NCI-H2227 treated with DMSO at 0.1 percent for 48 hours (cell line): ENCODE measurements at regions not wholly inside any gene's neighbourhood (a gene's known extent, or its start where the extent isn't known, plus 50 kb on each side); places are given as distances from the start of the nearest gene placed in this dataset.
A peak's percentile ranks its signal among the peaks of the same experiment; 100 is the strongest.
"Not testable (repeated sequence)": the region's sequence is repeated elsewhere in the genome, so short reads cannot be mapped to it uniquely, and the experiment has no call there.

ENCODE experiments used
- DNase-seq: peaks from one replicate; lab custom pipeline; 2025; lab: John Stamatoyannopoulos, UW

DNA sequence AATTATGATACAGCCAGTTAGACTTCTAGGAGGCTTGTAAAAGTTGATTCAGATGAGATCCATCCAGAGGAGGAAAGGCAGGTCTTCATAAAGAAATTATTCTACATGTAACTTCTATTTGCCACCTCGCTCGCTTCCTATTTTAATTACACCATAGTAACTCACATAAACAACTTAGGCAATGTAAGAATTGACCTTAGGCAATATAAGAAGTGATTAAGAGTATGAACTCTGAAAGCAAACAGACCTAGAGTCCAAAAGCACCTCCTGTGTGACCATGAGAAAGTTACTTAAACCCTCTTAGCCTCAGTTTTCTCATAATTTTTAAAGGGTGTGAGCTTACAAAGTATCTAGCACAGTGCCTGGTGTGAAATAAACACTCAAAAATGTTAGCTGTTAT, 192.7 kb upstream of the NFIA start:
- DNase-seq, result no peak

DNA sequence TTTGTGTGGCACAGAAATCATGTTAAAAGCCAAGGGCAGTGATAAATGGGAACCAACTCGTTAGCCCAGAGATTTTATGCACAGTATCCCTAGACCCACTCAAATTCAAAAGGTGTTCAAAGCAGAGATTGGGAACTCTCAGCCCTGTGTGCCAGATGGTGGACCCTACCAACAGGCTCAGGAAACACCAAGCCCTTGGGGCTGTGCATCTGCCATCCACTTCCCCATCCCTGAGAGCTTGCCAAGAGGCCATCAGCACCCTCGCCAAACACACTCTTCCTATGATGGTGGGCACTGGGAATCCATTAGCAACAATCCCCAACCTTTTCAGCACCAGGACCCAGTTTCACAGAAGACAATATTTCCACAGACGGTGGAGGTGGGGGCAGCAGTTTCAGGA, 194.2 kb upstream of the NFIA start:
- DNase-seq, result no peak

GRCh38 chr1:60886793-60887331, 195.5 kb upstream of the NFIA start:
- no peak for DNase-seq

GRCh38 chr1:60886090-60886489, 196.3 kb upstream of the NFIA start:
- no peak for DNase-seq

DNA sequence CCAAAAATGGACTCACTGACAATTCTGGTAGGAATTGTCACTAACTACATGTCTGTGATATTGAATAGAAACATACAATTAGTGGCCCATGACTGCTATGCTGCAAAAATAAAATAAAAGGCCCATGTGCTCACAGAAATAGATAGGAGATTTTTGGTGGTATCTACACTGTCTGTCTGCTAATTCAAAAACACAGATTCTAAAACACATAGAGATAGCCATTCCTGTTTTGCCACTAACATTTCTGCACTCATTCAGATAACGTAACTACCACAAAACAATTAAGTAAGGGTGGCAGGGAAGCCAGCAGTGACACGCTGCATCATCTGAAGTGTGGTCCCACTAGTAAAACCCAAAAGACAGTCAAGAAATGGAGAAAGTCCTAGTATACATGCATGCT, 202.2 kb upstream of the NFIA start:
- no peak for DNase-seq

DNA sequence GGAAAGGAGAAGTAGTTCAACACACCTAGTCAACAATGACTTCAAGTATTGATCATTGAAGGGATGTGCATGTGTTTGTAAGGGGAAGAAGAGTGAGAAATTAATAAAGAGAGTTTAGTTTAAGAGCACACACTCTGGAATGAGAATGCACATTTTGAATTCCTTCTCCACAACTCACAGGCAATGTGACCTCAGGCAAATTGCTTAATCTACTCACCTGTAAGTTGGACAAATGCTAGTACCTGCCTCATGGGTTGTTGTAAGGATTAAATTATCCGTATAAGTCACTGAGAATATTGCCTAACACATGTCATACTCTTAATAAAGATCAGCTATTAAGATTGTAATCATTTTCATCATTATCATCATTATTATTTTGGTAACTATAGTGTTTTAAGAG, 204.0 kb upstream of the NFIA start:
- DNase-seq, result no peak

DNA sequence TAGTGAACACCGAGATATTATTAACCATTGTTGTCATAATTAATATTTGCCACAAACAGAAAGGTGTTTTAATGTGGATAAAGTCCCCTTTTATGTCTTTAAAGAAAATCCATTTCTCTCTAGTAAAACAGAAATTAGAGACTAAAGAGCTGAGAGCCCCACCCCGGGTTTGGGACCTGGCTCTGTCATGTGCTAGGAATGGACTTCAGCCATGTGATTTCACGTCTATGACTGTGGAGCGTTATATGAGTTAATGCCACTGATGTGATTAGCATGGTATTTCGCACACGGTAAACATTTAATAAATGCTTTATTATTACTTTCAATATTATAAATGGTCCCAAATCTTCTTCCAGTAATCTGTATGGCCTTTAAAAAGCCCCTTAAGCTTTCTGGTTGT, 205.0 kb upstream of the NFIA start:
- no peak for DNase-seq

- DNase-seq, result no peak
These were observed 205.4 kb upstream of the NFIA start for GRCh38 chr1:60876952-60877351.

DNA sequence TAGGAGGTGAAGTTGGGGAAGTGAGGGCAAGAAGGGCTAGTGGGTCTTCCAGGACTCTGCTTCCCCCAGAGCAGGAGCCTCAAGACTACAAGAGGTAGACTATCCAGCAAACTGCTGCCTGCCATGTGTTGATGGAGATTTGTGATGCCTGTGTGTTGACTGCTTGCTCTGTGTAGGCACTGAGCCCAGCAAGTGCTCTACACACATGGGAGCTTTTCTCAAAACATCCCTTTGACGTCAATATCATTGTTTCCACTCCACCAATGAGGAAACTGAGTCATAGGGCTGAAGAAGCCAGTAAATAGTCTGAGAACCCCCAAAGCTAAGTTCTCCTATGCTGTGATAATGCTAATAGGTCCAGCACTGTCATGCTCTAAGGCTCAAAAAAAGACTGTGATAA, 207.2 kb upstream of the NFIA start:
- no peak for DNase-seq

DNA sequence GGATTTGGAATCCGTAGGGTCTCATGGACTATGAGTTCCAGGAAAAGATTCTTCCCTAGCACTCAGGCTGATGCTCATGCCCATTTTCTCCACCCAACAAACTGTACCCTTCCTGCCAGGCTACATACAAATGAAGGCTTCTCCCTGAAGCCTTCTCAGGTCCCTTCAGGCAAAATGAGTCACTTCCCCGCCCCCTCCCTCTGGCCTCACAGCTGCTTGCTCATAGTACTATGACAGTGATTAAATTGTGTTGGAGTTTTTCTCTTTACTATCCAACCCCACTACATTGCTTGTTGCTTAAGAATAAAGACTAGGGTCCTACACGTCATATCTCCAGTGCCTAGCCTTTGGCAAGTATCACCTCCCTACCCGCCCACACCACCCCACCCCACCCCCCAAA, 207.6 kb upstream of the NFIA start:
- DNase-seq, result no peak

- not testable (repeated sequence) for DNase-seq
These were observed 209.0 kb upstream of the NFIA start for GRCh38 chr1:60873396-60873795.

DNA sequence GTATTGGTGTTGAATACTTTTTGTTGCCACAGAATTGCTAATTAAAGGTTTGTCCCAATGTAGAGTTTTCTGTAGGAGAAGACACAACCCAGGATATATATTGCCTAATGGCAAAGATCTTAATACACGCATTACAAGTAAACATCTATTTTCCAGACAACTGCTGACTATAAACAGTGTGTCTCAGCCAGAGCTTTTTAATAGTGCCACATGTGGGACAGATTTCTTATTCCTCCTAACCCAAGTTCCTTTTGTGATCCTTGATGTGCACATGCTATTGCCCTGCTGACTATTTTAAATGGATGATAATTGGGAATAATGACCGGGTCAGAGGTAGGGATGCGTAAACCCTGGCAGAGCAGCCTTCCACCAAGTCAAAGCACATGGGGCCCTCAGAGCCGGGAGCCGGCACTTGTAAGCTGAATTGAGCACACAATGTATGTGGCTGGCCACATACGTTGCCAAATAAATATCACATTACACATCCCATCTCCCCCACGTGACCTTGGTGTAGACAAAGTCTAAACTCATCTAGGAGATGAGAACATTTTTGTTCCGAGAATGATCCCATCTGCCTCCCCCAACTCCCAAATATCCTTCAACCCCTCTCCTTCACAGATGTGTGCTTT, 209.8 kb upstream of the NFIA start:
- DNase-seq, result no peak

- DNase-seq, result no peak
These were observed 212.0 kb upstream of the NFIA start for GRCh38 chr1:60870269-60870865.

DNA sequence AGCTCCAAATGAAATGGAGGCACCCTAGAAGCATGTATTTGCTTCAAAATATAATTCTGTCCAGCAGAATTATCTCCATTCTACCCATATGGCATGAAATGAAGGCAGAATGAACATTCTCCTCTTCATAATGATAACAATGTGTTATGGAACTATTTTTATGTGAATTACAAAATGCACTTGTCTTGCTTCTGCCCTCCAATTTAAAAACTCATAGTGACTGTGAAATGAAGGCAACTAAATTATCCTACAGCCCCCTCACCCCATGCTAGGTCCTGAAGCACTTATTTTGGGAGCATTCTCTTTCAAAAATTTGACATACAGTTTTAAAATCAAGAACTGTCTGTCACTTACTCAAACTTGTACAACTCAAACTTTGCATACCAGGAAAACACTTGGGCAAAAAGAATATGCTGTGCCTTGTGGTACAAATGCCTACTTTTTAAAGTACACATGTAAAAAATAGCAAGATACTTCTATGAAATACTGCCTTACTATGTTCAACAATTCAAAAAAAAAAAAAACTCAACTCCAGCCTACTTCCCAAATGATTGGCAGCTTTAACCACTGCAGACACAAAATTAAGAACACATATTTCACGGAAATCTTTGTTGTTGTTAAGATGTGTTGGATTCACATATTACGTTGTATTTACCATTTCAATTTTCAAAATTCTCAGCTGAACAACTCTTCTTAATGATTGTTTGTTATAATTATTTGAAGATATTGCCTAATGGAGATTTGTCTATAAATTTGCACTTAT, 213.3 kb upstream of the NFIA start:
- DNase-seq, result no peak

GRCh38 chr1:60867782-60868181, 214.6 kb upstream of the NFIA start:
- DNase-seq, result peak; percentile 17

DNA sequence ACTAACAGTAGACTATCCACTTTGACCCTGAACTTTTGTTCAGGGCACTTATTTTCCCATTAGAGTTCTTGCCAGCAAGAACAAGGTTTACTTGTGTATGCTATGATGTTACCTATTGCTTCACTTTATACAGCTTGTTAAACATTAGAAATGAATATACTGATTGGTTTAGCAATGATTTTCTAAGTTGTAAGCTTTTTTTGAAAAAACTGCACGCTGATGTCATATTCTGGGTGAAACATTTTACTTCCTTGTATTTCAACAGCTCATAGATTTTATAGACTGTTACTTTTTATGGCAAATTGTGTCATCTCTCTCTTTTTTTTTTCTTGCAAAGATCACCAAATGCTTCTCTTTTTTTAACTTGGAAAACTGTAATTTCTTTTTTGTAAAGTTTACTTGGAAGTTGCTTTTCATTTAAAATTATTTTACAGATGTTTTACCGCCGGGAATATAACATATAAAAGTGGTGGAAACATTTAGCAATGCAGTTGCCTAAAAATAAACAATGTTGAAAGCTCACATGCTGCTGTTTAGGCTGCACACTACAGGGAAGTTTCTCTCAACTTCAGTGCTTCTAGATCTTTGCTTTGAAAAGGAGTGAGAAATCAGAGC, 215.3 kb upstream of the NFIA start:
- DNase-seq, result no peak

DNA sequence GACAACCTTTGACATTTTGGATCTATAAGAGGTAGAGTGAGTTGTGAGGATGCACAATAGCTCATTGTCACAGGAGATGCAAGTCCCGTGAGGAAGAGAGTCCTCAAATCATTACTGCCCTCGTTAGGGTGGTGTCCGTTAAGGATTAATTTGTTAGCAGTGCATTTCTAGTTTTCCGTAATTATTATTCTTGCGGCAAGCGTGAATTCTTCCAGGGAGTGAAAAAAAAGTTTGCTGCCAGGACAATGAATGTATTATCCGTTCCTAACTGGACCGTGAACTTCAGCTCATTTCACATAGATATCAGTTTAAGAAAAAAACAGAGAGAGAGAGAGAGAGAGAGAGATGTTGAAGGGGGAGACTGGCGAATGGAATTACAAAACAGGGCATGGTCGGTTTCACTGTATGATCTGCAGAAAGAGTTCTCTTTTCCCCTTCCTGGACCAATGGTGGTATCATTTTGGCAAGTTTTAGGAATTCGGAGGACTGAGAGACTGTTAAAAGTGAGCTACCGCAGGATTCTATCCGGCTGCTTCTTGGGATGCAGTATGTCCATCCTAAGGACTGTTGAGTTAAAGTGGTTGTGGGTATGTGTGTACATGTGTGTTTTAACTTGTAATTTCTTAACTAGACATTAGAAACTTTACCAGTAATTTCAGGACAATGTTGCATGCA, 216.0 kb upstream of the NFIA start:
- no peak for DNase-seq

GRCh38 chr1:60865166-60865565, 217.2 kb upstream of the NFIA start:
- no peak for DNase-seq

- DNase-seq, result no peak
These were observed 217.6 kb upstream of the NFIA start for GRCh38 chr1:60864722-60865121.

DNA sequence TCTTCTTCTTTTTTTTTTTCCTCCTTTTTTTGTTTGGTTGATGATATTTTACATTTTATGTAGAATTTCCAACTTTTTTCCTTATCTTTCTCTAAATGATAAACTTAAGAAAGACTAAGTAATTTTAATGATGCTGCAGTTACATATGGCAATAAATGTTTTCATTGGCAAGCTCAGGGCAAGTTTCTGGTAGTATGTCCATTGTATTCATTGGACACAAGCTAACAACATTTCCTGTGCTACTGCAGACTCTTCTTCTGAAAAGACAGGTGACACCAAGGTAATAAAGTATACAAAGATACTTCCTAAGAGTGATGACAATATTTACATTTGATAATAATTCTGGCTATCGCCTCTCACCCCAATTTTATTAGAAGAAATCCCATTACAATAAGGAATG, 219.2 kb upstream of the NFIA start:
- DNase-seq, result no peak

DNA sequence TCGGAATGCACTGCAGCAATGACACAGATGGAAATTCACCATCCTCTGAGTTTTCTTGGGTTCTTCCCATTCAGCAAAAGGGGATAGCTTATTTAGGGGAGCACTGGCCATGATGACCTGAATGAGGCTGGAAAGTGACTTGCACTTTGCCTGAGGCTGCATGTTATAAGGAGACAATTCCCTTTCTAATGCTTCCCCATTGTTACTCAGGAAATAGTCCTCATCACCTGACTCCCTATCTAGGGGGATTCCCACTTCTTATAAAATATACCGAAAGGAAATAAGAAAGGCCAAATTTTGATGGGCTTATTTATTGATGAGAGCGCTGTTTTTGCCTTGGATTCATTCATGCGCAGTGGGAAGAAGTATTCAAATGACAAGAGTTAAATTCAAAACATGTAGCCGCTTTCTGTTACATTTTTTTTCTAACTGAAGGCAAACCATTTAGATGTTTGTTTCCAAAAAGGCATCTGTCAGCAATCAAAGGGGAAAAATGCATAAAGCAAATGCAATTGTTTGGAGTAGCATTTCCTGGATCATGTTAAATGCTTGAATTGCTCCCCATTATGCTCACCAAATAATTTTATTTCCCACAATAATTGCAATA, 220.3 kb upstream of the NFIA start:
- no peak for DNase-seq

DNA sequence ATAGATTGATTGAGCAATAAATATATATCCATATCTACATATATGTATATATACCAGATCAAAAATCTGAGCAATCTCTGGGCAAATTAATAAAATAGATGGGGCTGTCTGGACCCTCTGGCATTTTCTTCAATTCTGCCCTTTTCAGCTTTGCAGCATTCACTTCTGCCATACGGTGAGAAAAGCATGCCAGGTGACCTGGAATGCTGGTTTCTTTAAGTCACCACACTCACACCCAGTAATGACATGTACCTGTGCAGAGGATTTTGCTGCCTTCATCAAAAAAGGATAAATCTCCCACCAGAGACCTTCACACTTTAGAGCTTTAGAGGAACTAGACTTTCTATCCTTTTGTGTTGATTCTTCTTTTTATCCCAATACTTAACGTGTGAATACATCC, 223.2 kb upstream of the NFIA start:
- DNase-seq, result no peak
